HCT116 (cell line): ENCODE measurements at regions not wholly inside any gene's neighbourhood (a gene's known extent, or its start where the extent isn't known, plus 50 kb on each side); places are given as distances from the start of the nearest gene placed in this dataset.

ENCODE experiments used
- CTCF ChIP-seq, 3 experiments: fragments of 200-600 bp in 1 of 3; sonication (generic) in 1 of 3; IDR thresholded peaks in 2 of 3; conservative IDR thresholded peaks in 1 of 3; 2 replicates each; pipeline ENCODE4 v1.5.1; 2012 to 2017; ENCODE audit warnings: low read depth in 2 of 3, low read length in 2 of 3, antibody characterized with exemption in 1 of 3, borderline replicate concordance in 1 of 3, control low read depth in 1 of 3, mild to moderate bottlenecking in 1 of 3, mixed read lengths in 1 of 3, mixed run types in 1 of 3, moderate library complexity in 1 of 3; ENCODE audit not compliant: insufficient read depth in 1 of 3
- SP1 ChIP-seq: IDR thresholded peaks from 2 replicates; pipeline ENCODE4 v1.6.1; 2012; ENCODE audit warnings: low read depth

GRCh38 chr4:57905965-57906364 lies 795.8 kb upstream of the IGFBP7 start:
- TF ChIP-seq SP1: no peak
- TF ChIP-seq CTCF (IDR thresholded peaks at IDR 0.05 in 2 of 3, conservative IDR thresholded peaks at IDR 0.05 in 1 of 3; ENCODE audit: borderline replicate concordance in 1 of 3, insufficient read depth in 1 of 3, low read depth in 2 of 3, low read length in 2 of 3): no peak
